Left lobe of liver (tissue), 2 donors: ENCODE measurements at regions not wholly inside any gene's neighbourhood (a gene's known extent, or its start where the extent isn't known, plus 50 kb on each side); places are given as distances from the start of the nearest gene placed in this dataset.

ENCODE experiments used
- ATAC-seq: fragments of 200-7000 bp; cut with Tn5 transposase; one replicate; pipeline ENCODE4 v1.9.1; 2020; ENCODE audit warnings: mild to moderate bottlenecking, moderate library complexity
- DNase-seq: peaks from one replicate; pipeline ENCODE4 v3.0.0-alpha.2; 2020; ENCODE audit warnings: low spot score
- donor health status: DM: no; HTN: no; CAD: no; lungs with moderate emphysema.
- donor health status: DM: no; HTN: yes; CAD: no.

- ATAC-seq = no peak
Observed at GRCh38 chr13:34037636-34038540, 219.9 kb downstream of the RFC3 start.

GRCh38 chr13:34038541-34039068 is 220.7 kb downstream of the RFC3 start:
- DNase-seq (no peak), ATAC-seq (no peak)

More at GRCh38 chr13:34037636-34038540, 219.9 kb downstream of the RFC3 start:
- no peak for DNase-seq

GRCh38 chr13:34039678-34040077 is 221.7 kb downstream of the RFC3 start:
- ATAC-seq = no peak
- DNase-seq = no peak

DNA sequence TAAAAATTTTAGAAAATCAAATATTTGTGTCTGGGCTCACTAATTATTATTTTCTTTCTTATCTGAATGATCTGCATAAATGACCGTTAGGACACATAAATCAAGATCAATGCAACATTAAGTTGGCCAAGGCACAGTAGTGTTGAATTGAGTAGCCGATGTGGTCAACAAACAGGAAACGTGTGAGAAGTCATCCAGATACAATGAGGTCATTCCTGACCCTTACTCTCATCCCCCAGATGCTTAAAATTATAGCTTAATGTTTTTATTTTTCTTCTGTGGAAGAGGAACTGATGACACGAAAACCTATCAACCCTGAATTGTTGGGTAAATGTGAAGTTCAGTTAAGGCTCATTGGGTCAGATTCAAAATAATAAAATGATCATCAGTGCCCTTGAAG is 222.9 kb downstream of the RFC3 start:
- DNase-seq = no peak
- ATAC-seq = no peak

DNA sequence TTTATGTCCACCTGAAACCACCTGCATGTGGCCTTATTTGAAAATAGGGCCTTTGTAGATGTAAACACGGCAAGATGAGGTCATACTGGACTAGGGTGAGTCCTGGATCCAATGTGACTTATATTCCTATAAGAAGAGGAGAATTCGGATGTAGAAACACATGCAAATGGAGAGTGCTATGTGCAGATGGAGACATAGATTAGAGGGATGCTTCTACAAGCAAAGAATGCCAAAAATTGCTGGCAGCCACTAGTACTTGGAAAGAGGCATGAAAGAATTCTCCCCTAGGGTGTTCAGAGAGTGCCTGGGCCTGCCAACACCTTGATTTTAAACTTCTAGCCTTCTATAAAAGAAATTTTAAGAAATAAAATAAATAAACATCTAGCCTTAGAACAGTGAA is 226.1 kb downstream of the RFC3 start:
- DNase-seq (no peak), ATAC-seq (no peak)

GRCh38 chr13:34044660-34045080 is 226.7 kb downstream of the RFC3 start:
- no peak for ATAC-seq
- no peak for DNase-seq

GRCh38 chr13:34046457-34046856 is 228.5 kb downstream of the RFC3 start:
- DNase-seq (no peak), ATAC-seq (no peak)

DNA sequence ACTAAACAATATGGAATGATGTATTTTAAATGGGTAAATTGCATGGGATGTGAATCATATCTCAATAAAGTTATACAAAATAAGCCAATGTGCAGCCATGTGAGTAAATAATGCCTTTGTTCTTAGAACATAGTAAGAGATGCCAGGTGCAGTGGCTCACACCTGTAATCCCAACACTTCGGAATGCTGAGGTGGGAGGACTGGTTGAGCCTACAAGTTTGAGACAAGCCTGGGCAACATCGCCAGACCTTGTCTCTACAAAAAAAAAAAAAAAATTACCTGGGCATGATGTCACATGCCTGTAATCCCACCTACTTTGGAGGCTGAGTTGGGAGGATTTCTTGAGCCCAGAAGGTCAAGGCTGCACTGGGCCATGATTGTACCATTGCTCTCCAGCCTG is 230.7 kb downstream of the RFC3 start:
- no peak for DNase-seq
- ATAC-seq = no peak

- ATAC-seq = no peak
- DNase-seq = no peak
Observed at GRCh38 chr13:34056733-34057258, 238.8 kb downstream of the RFC3 start.

GRCh38 chr13:34064456-34065205 is 246.7 kb downstream of the RFC3 start:
- no peak for ATAC-seq
- DNase-seq = no peak

DNA sequence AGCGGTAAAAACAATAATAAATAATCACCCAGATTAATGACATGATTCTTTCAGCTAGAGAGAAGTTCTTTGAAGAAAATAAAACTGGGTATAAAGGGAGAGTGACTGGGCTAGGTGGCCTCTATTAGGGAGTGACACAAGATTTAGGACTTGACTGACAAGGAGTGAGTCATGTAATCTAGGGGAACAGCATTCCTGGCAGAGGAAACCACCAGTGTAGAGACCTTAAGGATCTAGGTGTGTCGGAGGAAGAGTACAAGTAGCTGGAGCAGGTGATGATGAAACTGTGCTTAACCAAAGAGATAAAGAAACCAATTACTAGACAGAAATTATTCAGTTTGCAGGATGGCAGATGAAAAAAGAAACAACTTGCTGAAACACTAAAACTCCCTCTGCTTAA is 248.0 kb downstream of the RFC3 start:
- ATAC-seq (no peak), DNase-seq (no peak)

GRCh38 chr13:34066344-34066743 is 248.4 kb downstream of the RFC3 start:
- ATAC-seq = no peak
- no peak for DNase-seq

DNA sequence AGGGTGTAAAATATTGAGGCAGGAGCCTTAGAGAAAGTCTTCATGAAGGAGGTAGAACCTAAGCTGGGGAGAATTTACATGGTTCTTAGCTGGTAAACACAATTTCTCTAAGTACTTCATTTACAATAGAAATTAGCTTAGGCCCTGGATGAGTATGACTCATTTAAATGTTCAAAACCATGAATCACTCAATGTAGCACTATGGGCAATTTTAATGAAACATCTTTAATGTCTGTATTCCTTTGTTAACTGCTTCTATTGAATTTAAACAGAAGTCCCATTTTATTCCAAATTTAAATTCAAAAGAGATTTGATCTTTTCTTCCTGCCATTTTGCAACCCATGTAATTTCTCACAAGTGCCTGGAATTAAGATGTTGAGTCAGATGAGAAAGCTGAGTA is 252.1 kb downstream of the RFC3 start:
- no peak for DNase-seq
- ATAC-seq = no peak

- ATAC-seq (no peak), DNase-seq (no peak)
Observed at GRCh38 chr13:34070544-34071303, 252.8 kb downstream of the RFC3 start.

DNA sequence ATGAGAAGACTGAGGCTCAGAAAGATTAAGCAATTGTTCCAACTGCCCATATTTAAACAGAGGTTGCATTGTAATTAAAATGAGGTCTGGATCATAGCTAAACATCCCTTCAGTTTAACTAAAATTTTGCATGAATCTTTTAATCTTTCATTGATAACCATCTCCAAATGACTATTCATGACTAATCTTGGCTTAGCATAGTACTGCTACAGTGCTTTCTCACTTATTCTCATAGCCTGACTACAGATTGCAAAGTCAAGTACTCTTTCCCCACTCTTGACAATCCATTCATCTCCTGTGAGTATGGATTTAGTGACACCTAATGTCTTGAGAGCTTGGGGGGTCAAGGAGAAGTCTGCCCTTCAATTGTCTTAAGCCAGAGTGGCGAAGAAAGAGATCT is 258.4 kb downstream of the RFC3 start:
- no peak for DNase-seq
- no peak for ATAC-seq

- no peak for DNase-seq
- peak; percentile 80 for ATAC-seq
Observed at GRCh38 chr13:34076943-34077703, 259.2 kb downstream of the RFC3 start.

DNA sequence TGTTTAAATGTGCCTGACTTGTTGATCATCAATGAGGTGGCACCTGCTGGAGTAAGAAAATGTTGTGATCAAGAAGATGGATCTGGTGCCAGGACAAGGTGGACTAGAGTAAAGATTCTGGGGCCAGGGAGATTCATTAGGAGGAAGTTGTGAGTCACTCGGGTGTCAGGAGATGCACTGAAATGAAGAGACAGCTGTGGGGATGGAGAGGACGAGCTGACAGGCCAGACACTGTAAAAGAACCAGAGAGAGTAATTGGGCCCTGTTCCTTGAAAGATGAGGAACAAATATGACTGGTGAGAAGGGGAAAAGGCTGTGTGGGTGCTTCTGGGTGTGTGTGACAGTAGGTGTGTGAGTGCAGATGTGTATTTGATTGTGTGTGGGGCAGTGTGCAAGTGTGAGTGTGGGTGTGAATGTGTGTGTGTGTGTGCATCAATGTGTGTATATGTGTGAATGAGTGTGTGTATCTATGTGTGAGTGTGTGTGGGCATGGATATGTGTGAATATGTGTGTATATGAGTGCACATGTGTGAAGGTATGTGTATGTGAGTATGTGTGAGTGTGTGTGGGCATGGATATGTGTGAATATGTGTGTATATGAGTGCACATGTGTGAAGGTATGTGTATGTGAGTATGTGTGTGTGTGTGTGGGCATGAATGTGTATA is 260.5 kb downstream of the RFC3 start:
- ATAC-seq (no peak), DNase-seq (no peak)

GRCh38 chr13:34085204-34085603 is 267.3 kb downstream of the RFC3 start:
- ATAC-seq (no peak), DNase-seq (no peak)

DNA sequence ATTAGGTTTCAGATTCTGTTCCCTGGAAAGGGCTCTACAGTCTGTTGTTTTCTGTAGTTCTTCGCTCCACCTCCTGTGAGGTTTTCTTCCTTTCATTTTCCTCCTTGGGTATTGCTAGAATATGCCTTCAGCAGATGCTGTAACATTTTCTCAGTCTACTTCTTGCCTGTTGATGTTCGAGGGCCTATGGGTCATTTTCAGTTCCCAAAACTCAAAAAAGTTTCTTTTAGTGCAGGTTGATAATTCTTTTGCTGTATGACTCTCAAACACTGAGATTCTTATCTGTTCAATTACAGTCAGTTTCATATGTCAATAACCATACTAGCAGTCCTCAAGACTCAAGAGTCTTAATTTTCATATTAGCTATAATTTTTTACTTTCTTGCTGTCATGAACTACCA is 268.3 kb downstream of the RFC3 start:
- DNase-seq = no peak
- ATAC-seq = no peak

GRCh38 chr13:34087791-34088190 is 269.8 kb downstream of the RFC3 start:
- DNase-seq (no peak), ATAC-seq (no peak)
